DMS79 (cell line): ENCODE measurements at regions not wholly inside any gene's neighbourhood (a gene's known extent, or its start where the extent isn't known, plus 50 kb on each side); places are given as distances from the start of the nearest gene placed in this dataset.

Source experiments
- DNase-seq: peaks from one replicate; lab custom pipeline; 2025; lab: John Stamatoyannopoulos, UW

GRCh38 chr7:21030237-21030871 lies 243.7 kb upstream of the SP8 start:
- no peak for DNase-seq

- DNase-seq: no peak
These were observed 254.6 kb upstream of the SP8 start for GRCh38 chr7:21041252-21041651.

GRCh38 chr7:21041666-21042065 lies 255.0 kb upstream of the SP8 start:
- DNase-seq: no peak

- no peak for DNase-seq
These were observed 257.7 kb upstream of the SP8 start for GRCh38 chr7:21044384-21044783.

- DNase-seq: no peak
These were observed 258.4 kb upstream of the SP8 start for GRCh38 chr7:21044913-21045568.

- DNase-seq: no peak
These were observed 265.2 kb upstream of the SP8 start for GRCh38 chr7:21051865-21052264.

GRCh38 chr7:21054427-21055112 lies 267.9 kb upstream of the SP8 start:
- no peak for DNase-seq

GRCh38 chr7:21059069-21059468 lies 272.4 kb upstream of the SP8 start:
- no peak for DNase-seq

GRCh38 chr7:21063106-21063505 lies 276.4 kb upstream of the SP8 start:
- no peak for DNase-seq

- no peak for DNase-seq
These were observed 278.3 kb upstream of the SP8 start for GRCh38 chr7:21064698-21065648.

- no peak for DNase-seq
These were observed 279.5 kb upstream of the SP8 start for GRCh38 chr7:21066221-21066620.

- DNase-seq: no peak
These were observed 280.5 kb upstream of the SP8 start for GRCh38 chr7:21067216-21067615.

GRCh38 chr7:21070571-21071090 lies 283.9 kb upstream of the SP8 start:
- no peak for DNase-seq

GRCh38 chr7:21071561-21072501 lies 285.1 kb upstream of the SP8 start:
- no peak for DNase-seq

- no peak for DNase-seq
These were observed 289.4 kb upstream of the SP8 start for GRCh38 chr7:21076054-21076453.

GRCh38 chr7:21076574-21076973 lies 289.9 kb upstream of the SP8 start:
- DNase-seq: no peak

- DNase-seq: no peak
These were observed 290.9 kb upstream of the SP8 start for GRCh38 chr7:21077602-21078001.

- no peak for DNase-seq
These were observed 297.6 kb upstream of the SP8 start for GRCh38 chr7:21084286-21084685.

GRCh38 chr7:21086688-21087087 lies 300.0 kb upstream of the SP8 start:
- no peak for DNase-seq

GRCh38 chr7:21089653-21090052 lies 303.0 kb upstream of the SP8 start:
- no peak for DNase-seq
